ENCODE measurements at regions not wholly inside any gene's neighbourhood (a gene's known extent, or its start where the extent isn't known, plus 50 kb on each side); places are given as distances from the start of the nearest gene placed in this dataset.

- no peak for DNase-seq
These were observed 152.8 kb downstream of the BCL11A start for GRCh38 chr2:60400462-60401246.

- DNase-seq = no peak
These were observed 159.0 kb downstream of the BCL11A start for GRCh38 chr2:60394463-60394862.

GRCh38 chr2:60391649-60392375 lies 161.6 kb downstream of the BCL11A start:
- no peak for DNase-seq

- DNase-seq = no peak
These were observed 162.2 kb downstream of the BCL11A start for GRCh38 chr2:60391230-60391629.

- no peak for DNase-seq
These were observed 167.0 kb downstream of the BCL11A start for GRCh38 chr2:60386436-60386835.

- DNase-seq = no peak
These were observed 167.8 kb downstream of the BCL11A start for GRCh38 chr2:60385648-60386047.

- DNase-seq = no peak
These were observed 169.9 kb downstream of the BCL11A start for GRCh38 chr2:60383401-60384143.

GRCh38 chr2:60380411-60380810 lies 173.0 kb downstream of the BCL11A start:
- no peak for DNase-seq

- no peak for DNase-seq
These were observed 173.8 kb downstream of the BCL11A start for GRCh38 chr2:60379684-60380083.

- DNase-seq = no peak
These were observed 174.2 kb downstream of the BCL11A start for GRCh38 chr2:60379216-60379615.

GRCh38 chr2:60377825-60378224 lies 175.6 kb downstream of the BCL11A start:
- no peak for DNase-seq

- no peak for DNase-seq
These were observed 177.2 kb downstream of the BCL11A start for GRCh38 chr2:60376252-60376651.

- DNase-seq = no peak
These were observed 181.8 kb downstream of the BCL11A start for GRCh38 chr2:60371681-60372080.

- no peak for DNase-seq
These were observed 182.2 kb downstream of the BCL11A start for GRCh38 chr2:60371219-60371618.

- no peak for DNase-seq
These were observed 182.6 kb downstream of the BCL11A start for GRCh38 chr2:60370814-60371213.

- DNase-seq = no peak
These were observed 185.0 kb downstream of the BCL11A start for GRCh38 chr2:60368456-60368855.

- DNase-seq = no peak
These were observed 187.2 kb downstream of the BCL11A start for GRCh38 chr2:60366135-60366712.

GRCh38 chr2:60365556-60365955 lies 187.9 kb downstream of the BCL11A start:
- no peak for DNase-seq

GRCh38 chr2:60364491-60364890 lies 189.0 kb downstream of the BCL11A start:
- DNase-seq = no peak

GRCh38 chr2:60361498-60361897 lies 192.0 kb downstream of the BCL11A start:
- DNase-seq = no peak

GRCh38 chr2:60359569-60359968 lies 193.9 kb downstream of the BCL11A start:
- no peak for DNase-seq

- DNase-seq = no peak
These were observed 195.0 kb downstream of the BCL11A start for GRCh38 chr2:60358476-60358875.

GRCh38 chr2:60357996-60358395 lies 195.5 kb downstream of the BCL11A start:
- DNase-seq = no peak

All from central memory CD4-positive, alpha-beta T cell (primary cell).